ENCODE measurements at regions not wholly inside any gene's neighbourhood (a gene's known extent, or its start where the extent isn't known, plus 50 kb on each side); places are given as distances from the start of the nearest gene placed in this dataset.

- no peak for TF ChIP-seq EZH2 (IDR thresholded peaks at IDR 0.05; ENCODE audit: insufficient read depth, low read length)
- TF ChIP-seq CTCF (IDR thresholded peaks at IDR 0.05; ENCODE audit: insufficient read depth, low read depth, low read length): no peak
Measured at GRCh38 chrX:125132274-125132673, 187.4 kb upstream of the TEX13C start.
